OCI-LY3 (cell line): ENCODE measurements at regions not wholly inside any gene's neighbourhood (a gene's known extent, or its start where the extent isn't known, plus 50 kb on each side); places are given as distances from the start of the nearest gene placed in this dataset.

Source experiments
- H2AFZ ChIP-seq: fragments of 200-600, 300-600 bp; shearing (Covaris generic); 2 replicates; pipeline ENCODE4 v1.6.0; 2014; ENCODE audit warnings: antibody characterized with exemption, low read depth, low read length
- H3K27ac ChIP-seq: fragments of 200-600, 300-600 bp; sonication (generic); 2 replicates; pipeline ENCODE4 v1.5.1; 2014; ENCODE audit warnings: mild to moderate bottlenecking, low read length, moderate library complexity, mixed read lengths
- H3K27me3 ChIP-seq: fragments of 200-600, 300-600 bp; sonication (generic); 2 replicates; pipeline ENCODE4 v1.6.1; 2014; ENCODE audit warnings: low read depth, low read length, mixed read lengths
- H3K36me3 ChIP-seq: fragments of 200-600, 300-600 bp; sonication (generic); replicated peaks from 2 replicates; pipeline ENCODE3; 2014; ENCODE audit warnings: low read depth, low read length, mixed read lengths
- H3K4me1 ChIP-seq: fragments of 300-600, 200-600 bp; sonication (generic); 2 replicates; pipeline ENCODE4 v1.6.1; 2014; ENCODE audit warnings: low read length, mixed read lengths
- H3K4me2 ChIP-seq: fragments of 200-600, 300-600 bp; sonication (generic); 2 replicates; pipeline ENCODE4 v1.6.1; 2014; ENCODE audit warnings: low read length, mixed read lengths
- H3K4me3 ChIP-seq: fragments of 300-600, 200-600 bp; sonication (generic); 2 replicates; pipeline ENCODE4 v1.5.1; 2014; ENCODE audit warnings: antibody characterized with exemption, mild to moderate bottlenecking, low read length, moderate library complexity
- H3K79me2 ChIP-seq: fragments of 300-600, 200-600 bp; shearing (Covaris generic); 2 replicates; pipeline ENCODE4 v1.6.1; 2014; ENCODE audit warnings: mild to moderate bottlenecking, low read length, mixed read lengths
- H3K9ac ChIP-seq: fragments of 300-600, 200-600 bp; shearing (Covaris generic); 2 replicates; pipeline ENCODE4 v1.6.0; 2014; ENCODE audit warnings: mild to moderate bottlenecking, low read length, moderate library complexity
- H3K9me3 ChIP-seq: fragments of 200-600, 300-600 bp; shearing (Covaris generic); 2 replicates; pipeline ENCODE4 v1.6.1; 2014; ENCODE audit warnings: low read length, mixed read lengths; ENCODE audit not compliant: insufficient read depth
- H4K20me1 ChIP-seq: fragments of 200-600, 300-600 bp; sonication (generic); 2 replicates; pipeline ENCODE4 v1.6.1; 2016; ENCODE audit warnings: low read length, mixed read lengths; ENCODE audit not compliant: insufficient read depth
- EZH2phosphoT487 ChIP-seq: fragments of 200-600 bp; shearing (Covaris generic); IDR thresholded peaks from 2 replicates; pipeline ENCODE4 v1.6.1; 2018; ENCODE audit warnings: antibody characterized with exemption, mixed run types, low read depth
- TF ChIP-seq, protein P1 (sequence below): fragments of 200-600, 300-600 bp; sonication (generic); IDR thresholded peaks from 2 replicates; pipeline ENCODE4 v1.5.1; 2014; ENCODE audit warnings: antibody characterized with exemption, low read length, low read depth

DNA sequence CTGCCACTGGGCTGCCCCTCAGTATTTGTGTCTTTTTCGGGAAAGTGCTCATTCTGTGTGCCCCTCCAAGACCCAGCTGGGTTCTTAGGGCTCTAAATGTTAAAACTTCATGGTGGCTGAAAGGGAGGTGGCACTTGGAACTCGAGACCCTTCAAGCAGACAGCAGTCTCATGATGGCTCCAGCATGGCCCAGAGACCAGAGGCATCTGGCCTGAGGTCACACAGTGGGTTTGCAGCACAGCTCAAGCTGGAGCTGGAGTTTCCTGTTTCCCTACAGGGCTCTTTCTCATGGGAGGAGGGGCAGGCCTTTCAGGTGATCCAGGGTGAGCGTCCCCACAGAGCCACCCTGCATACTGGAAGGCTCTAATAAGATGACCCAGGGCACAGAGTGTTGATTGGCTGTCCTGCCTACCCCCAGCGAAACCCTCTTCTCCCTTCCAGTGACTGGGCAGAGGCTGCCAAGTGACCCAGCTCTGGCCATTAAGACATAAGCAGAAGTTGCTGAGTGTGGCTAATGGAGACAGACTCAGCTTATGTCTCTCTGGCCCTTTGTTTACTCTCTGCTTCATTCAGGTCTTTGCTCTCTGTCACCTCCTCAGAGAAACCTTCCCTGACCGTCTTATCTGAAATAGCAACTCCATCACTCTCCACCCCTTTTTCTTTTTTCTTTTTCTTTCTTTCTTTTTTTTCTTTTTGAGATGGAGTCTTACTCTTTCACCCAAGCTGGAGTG, 166.6 kb upstream of the SMAD3 start:
- H3K27ac ChIP-seq, result no peak overlapping the region
- H3K4me3 ChIP-seq, result no peak overlapping the region
- no peaks in the 10 kb centered on the region for H3K36me3 ChIP-seq
- H3K79me2 ChIP-seq, result no peaks in the 10 kb centered on the region
- H4K20me1 ChIP-seq, result no peaks in the 10 kb centered on the region
- peaks cover 8% of the 10 kb centered on the region for H3K4me1 ChIP-seq
- H3K9me3 ChIP-seq, result no peaks in the 10 kb centered on the region
- no peak overlapping the region for H2AFZ ChIP-seq
- H3K4me2 ChIP-seq, result no peak overlapping the region
- H3K9ac ChIP-seq, result no peak overlapping the region
- no peaks in the 10 kb centered on the region for H3K27me3 ChIP-seq
- TF ChIP-seq EZH2phosphoT487, result no peak
- TF ChIP-seq, protein P1, sequence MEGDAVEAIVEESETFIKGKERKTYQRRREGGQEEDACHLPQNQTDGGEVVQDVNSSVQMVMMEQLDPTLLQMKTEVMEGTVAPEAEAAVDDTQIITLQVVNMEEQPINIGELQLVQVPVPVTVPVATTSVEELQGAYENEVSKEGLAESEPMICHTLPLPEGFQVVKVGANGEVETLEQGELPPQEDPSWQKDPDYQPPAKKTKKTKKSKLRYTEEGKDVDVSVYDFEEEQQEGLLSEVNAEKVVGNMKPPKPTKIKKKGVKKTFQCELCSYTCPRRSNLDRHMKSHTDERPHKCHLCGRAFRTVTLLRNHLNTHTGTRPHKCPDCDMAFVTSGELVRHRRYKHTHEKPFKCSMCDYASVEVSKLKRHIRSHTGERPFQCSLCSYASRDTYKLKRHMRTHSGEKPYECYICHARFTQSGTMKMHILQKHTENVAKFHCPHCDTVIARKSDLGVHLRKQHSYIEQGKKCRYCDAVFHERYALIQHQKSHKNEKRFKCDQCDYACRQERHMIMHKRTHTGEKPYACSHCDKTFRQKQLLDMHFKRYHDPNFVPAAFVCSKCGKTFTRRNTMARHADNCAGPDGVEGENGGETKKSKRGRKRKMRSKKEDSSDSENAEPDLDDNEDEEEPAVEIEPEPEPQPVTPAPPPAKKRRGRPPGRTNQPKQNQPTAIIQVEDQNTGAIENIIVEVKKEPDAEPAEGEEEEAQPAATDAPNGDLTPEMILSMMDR, result no peak

DNA sequence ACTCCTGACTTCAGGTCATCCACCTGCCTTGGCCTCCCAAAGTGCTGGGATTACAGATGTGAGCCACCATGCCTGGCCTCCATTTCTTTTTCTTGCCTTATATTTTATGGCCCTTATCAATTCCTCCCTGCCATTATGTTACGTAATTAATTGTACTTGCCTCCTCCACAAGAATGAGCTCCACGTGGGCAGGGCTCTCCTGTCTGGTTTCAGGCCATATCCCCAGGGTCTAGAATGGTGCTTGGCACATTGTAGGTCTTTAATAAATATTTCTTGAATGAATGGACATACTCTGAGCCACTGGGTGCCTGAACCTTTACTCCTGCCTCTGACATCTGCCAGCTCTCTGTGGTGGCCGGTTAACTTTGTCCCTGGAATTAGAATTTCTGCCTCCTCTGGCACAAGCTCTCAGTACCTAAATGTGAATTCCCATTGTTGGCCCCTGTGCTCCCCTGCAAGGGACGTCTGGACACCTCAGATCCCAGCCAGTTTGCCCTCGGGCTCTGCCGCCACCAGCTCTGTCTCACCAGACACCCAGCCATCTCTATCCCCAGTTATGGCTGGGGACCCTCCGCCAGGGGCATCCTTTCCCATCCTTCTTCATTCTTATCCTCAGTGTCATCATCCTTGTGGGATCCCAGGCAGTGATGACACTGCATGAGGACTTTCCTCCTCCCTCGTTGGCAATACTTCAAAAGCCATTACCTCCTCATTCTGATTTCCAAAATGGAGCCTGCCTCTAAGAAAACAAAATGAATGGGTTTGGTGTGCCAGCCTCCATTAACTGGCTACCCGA, 165.6 kb upstream of the SMAD3 start:
- no peaks in the 10 kb centered on the region for H3K27me3 ChIP-seq

DNA sequence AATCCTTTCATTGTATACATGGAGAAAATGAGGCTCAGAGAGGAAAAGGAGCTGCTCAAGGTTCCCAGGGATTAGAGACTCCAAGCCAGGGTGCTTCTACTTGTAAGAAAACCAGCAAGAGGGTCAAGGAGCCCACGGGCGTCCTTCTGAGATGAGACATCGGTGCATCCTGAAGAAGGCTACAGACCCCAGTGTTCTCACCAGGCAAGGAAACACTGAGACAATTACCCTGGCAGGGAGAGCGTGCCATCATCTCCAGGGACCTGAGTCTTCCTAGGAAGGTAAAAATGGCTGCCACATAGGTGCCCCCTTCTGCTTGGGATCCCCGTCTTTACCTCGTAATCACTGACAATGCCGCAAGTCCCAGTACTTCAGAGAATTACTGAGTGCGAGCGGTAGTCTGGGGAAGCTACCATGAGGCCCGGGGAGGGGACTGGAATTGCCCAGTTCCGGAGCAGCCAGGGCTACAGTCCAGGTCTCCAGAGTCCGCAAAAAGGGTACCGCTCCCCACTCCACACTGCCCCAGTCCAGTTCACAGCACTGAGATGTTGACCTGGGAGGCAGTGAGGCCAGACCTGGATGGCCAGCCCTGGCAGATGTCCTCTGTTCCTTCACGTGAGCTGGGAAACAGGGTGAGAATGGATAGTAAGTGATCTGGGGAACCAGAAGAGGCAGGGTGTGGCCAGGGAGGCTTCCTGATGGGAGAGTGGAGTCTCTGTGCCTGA, 164.7 kb upstream of the SMAD3 start:
- no peaks in the 10 kb centered on the region for H4K20me1 ChIP-seq
- H3K27ac ChIP-seq, result no peak overlapping the region
- H3K9ac ChIP-seq, result no peak overlapping the region
- H3K27me3 ChIP-seq, result no peaks in the 10 kb centered on the region
- TF ChIP-seq EZH2phosphoT487, result no peak
- TF ChIP-seq, protein P1, result no peak
- no peaks in the 10 kb centered on the region for H3K36me3 ChIP-seq
- H2AFZ ChIP-seq, result peak overlapping the region; percentile 69; the same call in 1 of the 2 replicates
- no peak overlapping the region for H3K4me3 ChIP-seq
- no peak overlapping the region for H3K4me2 ChIP-seq
- no peaks in the 10 kb centered on the region for H3K79me2 ChIP-seq
- peaks cover 12% of the 10 kb centered on the region for H3K4me1 ChIP-seq
- H3K9me3 ChIP-seq, result no peaks in the 10 kb centered on the region

More for the DNA sequence above, 165.6 kb upstream of the SMAD3 start:
- no peak overlapping the region for H3K4me3 ChIP-seq
- no peaks in the 10 kb centered on the region for H3K9me3 ChIP-seq
- H3K4me2 ChIP-seq, result no peak overlapping the region
- TF ChIP-seq, protein P1, result no peak
- no peak for TF ChIP-seq EZH2phosphoT487
- no peak overlapping the region for H3K27ac ChIP-seq
- no peak overlapping the region for H3K9ac ChIP-seq
- H3K36me3 ChIP-seq, result no peaks in the 10 kb centered on the region
- H3K79me2 ChIP-seq, result no peaks in the 10 kb centered on the region
- peaks cover 12% of the 10 kb centered on the region for H3K4me1 ChIP-seq
- H4K20me1 ChIP-seq, result no peaks in the 10 kb centered on the region
- no peak overlapping the region for H2AFZ ChIP-seq
